Germinal center (tissue), 1 donor: ENCODE measurements at regions not wholly inside any gene's neighbourhood (a gene's known extent, or its start where the extent isn't known, plus 50 kb on each side); places are given as distances from the start of the nearest gene placed in this dataset.
"Not testable (repeated sequence)": the region's sequence is repeated elsewhere in the genome, so short reads cannot be mapped to it uniquely, and the experiment has no call there.

Source experiments
- DNase-seq: peaks from one replicate; pipeline ENCODE4 v3.0.0; 2012; ENCODE audit warnings: mixed read lengths, low spot score

DNA sequence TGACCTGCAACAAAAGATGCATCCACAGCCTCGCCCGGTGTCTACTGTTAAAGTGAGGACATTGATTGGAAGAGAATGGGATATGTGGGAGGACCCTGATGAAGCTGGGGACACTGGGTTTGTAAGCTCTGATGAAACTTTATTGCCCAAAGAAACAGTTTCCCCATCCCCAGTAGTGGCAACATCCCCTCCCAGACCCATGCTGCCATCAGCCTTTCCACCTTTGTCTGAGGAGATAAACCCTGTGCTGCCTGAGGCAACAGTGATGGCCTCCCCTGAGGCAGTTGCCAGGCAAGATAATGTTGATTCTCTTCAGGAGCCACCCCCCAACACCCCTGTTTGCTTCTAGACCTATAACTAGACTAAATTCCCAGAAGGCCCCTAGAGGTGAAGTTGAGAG, 234.0 kb downstream of the TFAP2B start:
- DNase-seq = not testable (repeated sequence)

GRCh38 chr6:51055316-51055715, 236.6 kb downstream of the TFAP2B start:
- not testable (repeated sequence) for DNase-seq

DNA sequence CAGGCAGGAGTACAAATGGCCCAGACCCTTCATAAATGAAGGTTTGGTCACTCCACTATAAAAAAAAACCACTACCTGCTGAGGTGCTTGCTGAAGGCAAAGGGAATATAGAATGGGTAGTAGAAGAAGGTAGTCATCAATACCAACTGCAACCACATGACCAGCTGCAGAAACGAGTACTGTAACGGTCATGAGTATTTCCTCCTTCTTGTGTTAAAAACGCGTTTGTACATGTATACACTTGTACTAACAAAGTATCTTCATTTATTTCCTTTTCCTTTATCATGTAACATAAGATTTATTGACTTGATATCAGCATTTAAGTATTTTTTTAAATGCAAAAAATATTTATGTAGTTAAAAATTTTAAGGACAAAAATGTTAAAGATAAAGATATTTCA, 238.6 kb downstream of the TFAP2B start:
- DNase-seq = no peak

- DNase-seq = no peak
Measured at GRCh38 chr6:51060262-51060762, 241.6 kb downstream of the TFAP2B start.

- DNase-seq = no peak
Measured at GRCh38 chr6:51062166-51062722, 243.6 kb downstream of the TFAP2B start.

GRCh38 chr6:51077821-51078518, 259.3 kb downstream of the TFAP2B start:
- no peak for DNase-seq

GRCh38 chr6:51090343-51090742, 271.7 kb downstream of the TFAP2B start:
- DNase-seq = no peak

DNA sequence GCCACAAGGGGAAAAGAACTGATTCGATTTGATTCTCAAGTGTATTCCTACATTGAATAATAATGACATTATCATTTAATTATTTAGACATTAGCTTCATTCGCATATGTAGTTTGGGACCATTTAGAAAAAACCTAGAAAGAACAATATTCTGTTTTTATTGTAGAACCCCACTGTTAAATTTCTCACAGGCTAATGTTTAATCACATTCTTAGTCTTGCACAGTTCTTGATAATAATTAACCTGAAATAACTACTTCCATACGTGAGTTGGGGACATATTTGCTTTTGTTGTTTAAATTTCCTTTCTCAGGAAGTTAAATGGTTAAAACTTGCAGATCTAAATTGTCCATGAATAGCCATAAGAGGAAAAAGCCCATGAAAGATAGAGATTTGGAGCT, 275.2 kb downstream of the TFAP2B start:
- no peak for DNase-seq

- no peak for DNase-seq
Measured at GRCh38 chr6:51094271-51094670, 275.6 kb downstream of the TFAP2B start.

DNA sequence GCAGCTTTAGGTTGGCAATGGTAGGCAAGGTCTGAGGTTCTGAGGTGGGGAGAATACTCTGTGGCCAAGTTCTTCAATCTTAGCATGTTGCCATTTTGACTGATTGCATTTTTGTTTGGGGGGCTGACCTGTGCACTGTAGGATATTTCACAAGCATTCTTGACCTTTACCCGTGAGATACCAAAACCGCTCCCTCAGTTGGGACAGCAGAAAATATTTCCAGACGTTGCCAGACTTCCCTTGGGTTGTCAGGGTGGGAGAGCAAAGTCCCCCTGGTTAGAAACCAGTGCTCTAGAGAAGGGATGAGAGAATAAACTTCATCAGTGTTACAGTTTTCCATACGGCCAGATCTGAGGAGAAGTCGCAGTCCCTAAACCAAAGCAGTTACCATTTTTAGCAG, 279.6 kb downstream of the TFAP2B start:
- DNase-seq = no peak

DNA sequence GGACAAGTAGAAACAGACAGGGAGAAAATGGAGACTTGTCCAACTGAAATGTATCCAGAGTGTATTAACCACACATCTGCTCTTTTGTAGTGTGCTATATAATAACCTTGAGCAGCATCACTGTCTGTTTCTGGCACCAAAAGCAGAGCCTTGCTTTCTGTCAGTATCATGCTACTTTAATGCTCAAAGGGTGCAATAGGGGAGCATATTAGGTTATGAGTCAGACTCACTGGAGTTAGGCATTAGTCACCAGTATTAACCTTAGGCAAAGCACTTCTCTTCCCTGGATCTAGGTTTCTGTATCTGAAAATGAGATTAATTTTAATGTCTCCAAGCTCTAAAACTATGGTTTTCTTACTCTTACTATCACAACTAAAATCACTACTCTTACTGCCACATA, 280.1 kb downstream of the TFAP2B start:
- no peak for DNase-seq

GRCh38 chr6:51099201-51099600, 280.5 kb downstream of the TFAP2B start:
- DNase-seq = no peak

DNA sequence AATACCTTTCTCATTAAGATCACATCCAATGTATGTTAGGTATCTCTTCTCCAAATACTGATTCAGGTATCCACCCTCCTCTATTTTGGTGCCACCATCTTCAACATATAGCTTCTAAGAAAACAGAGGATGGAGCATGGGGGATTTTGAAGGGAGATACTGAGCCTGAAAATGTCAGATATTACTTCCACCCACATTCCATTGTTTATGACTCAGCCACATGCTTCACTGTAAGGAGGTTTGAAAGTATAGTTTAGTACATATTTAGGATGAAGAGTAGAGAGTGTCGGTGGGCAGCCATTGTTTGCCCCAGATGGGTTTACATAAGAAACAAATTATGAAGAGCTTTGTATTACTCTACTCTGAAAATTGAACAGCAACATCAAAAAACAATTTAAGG, 286.7 kb downstream of the TFAP2B start:
- no peak for DNase-seq

DNA sequence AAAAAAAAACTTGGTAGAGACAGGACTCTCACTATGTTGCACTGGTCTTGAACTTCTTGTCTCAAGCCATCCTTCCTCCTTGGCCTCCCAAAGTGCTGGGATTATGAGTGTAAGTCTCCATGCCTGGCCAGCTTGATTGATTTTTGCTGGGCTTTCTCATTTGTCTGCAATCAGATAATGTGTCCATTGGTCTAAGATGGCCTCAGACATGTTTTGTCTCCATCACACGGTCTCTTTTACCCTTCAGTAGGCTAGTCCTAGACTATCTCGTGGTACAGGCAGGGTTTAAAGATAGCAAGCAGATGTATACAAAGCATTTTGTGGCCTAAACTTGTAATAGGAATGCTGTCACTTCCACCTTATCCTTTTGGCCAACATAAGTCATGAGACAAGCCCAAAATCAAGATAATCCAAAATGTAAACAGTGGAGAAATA, 289.1 kb downstream of the TFAP2B start:
- DNase-seq = no peak

DNA sequence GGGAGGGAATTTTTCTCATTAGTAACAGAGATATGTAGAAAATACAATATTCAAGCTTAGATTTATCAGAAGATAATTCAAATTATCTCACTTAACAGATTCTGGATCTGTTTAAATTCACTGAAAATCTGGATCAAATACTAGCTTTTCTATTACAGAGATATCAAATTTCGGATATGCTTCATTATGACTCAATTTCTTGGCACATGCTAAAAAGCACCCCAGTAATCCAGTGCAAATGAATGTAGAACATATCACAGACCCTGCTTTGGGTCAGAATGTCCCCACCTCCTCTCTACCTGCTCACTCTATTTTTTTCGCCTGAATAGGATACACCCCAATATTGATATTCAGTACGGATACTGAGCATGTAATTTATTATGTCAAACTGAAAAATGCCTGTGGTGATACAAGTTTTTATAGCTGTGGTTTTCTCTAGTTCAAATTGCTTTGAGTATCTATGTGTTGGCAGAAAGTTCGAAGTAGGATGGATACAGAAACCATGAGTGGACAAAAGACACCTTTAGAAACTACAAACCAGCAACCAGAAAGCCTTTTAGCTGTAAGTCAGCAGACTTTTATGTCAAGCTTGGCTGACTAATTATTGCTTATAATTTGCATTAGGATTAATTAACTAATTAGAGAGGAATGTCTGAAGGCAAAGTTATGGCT, 290.0 kb downstream of the TFAP2B start:
- DNase-seq = no peak

DNA sequence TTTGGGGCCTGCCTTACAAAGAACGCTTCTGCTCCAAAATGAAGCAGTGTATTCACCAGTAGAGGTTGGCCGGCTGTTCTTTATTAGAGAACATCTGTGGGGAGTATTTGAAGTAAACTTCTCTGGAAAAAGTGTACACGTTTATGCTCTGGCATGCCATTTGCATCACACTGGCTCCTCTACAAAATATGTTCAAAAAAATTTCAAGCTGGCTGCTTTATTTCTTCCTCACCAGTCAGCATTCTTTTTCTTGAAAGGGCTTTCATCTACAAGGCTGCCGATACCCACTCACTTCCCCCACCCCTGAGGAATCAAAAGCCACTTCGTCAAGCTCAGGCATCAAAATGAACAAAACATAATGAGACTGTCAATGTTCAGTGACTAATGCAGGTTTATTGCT, 294.1 kb downstream of the TFAP2B start:
- no peak for DNase-seq

- no peak for DNase-seq
Measured at GRCh38 chr6:51116723-51117122, 298.1 kb downstream of the TFAP2B start.

- no peak for DNase-seq
Measured at GRCh38 chr6:51118792-51119191, 300.1 kb downstream of the TFAP2B start.

DNA sequence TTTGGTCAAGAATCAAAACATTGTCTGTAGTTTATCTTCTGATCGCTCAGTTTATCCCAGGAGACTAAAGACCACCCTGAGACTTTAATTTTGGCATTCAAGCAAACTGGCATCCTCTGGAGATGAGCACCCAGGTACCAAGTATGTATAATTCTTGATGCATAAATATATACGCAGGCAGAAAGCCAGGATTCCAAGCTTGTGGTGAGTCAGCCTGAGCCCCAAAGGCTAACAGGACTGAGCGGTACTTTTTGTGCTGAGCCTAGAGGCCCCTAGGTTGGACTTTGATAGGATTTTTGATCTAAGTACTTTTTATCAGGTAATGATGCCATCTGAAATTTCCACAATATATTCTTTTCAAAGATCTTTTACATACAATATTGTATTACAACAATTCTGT, 301.3 kb downstream of the TFAP2B start:
- DNase-seq = no peak

DNA sequence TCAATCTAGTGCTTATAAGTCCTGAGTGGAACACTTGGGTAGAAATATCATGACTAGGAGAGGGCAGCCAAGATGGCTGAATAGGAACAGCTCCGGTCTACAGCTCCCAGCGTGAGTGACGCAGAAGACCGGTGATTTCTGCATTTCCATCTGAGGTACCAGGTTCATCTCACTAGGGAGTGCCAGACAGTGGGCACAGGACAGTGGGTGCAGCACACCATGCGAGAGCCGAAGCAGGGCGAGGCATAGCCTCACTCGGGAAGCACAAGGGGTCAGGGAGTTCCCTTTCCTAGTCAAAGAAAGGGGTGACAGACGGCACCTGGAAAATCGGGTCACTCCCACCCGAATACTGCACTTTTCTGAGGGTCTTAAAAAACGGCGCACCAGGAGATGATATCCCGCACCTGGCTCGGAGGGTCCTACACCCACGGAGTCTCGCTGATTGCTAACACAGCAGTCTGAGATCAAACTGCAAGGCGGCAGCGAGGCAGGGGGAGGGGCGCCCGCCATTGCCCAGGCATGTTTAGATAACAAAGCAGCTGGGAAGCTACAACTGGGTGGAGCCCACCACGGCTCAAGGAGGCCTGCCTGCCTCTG, 302.8 kb downstream of the TFAP2B start:
- not testable (repeated sequence) for DNase-seq

- DNase-seq = no peak
Measured at GRCh38 chr6:51129043-51129442, 310.4 kb downstream of the TFAP2B start.

- no peak for DNase-seq
Measured at GRCh38 chr6:51137777-51138176, 319.1 kb downstream of the TFAP2B start.

DNA sequence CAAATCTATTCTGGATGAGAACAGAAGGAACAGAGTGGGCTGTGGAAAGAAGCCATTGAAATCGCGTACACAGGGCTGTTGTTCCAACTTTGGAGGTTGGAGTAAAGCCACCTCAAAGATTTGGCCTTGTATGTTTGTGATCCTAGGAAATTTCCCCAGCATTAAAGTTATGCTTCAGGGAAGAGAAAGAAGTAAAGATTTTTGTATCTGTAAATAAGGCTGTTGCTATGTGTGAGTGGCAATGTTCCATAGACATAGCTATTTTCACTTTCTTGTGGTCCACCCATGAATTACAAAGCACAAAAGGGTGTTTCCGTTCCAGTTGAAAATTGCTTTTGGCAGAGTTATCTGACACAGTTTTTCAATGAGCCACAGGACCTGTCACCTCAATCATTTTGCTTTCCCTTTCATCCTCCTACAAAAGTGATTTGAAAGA, 321.3 kb downstream of the TFAP2B start:
- no peak for DNase-seq
